ENCODE measurements at regions not wholly inside any gene's neighbourhood (a gene's known extent, or its start where the extent isn't known, plus 50 kb on each side); places are given as distances from the start of the nearest gene placed in this dataset.

DNA sequence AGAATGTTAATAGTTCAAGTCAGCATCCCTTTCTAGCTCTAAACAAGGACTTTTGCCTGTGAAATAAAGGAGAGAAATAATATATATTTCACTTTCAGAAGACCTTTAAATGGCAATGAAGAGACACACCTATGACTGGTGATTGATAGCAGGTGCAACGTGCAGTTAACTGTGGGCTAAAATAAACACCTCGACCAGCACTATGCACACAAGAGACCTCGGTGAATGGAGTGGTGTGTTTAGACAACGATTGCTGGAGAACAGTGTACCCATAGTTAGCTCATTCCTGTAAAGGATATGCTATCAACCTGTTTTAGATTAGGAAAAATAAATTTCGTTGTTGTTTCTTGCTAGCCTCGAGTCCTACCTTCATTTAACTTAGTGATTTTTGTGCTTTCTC lies 143.4 kb downstream of the NR4A2 start:
- TF ChIP-seq KLF16 (tag by site-specific recombination; IDR thresholded peaks at IDR 0.05) (no peak), HOXA7 (CRISPR knock-in tag; IDR thresholded peaks at IDR 0.05; ENCODE audit: borderline replicate concordance) (no peak), ZNF37A (tag by site-specific recombination; IDR thresholded peaks at IDR 0.05) (no peak), GLI2 (tag by site-specific recombination; IDR thresholded peaks at IDR 0.05; ENCODE audit: borderline replicate concordance, low read depth) (no peak), ZNF423 (tag by site-specific recombination; IDR thresholded peaks at IDR 0.05) (no peak), GLIS2 (tag by site-specific recombination; IDR thresholded peaks at IDR 0.05) (no peak), ZBTB6 (tag by site-specific recombination; IDR thresholded peaks at IDR 0.05) (no peak), ZNF174 (tag by site-specific recombination; IDR thresholded peaks at IDR 0.05) (no peak), ZNF138 (tag by site-specific recombination; IDR thresholded peaks at IDR 0.05; ENCODE audit: borderline replicate concordance) (no peak), ZNF169 (tag by site-specific recombination; IDR thresholded peaks at IDR 0.05) (no peak), ZBTB1 (tag by site-specific recombination; IDR thresholded peaks at IDR 0.05) (no peak), ZNF426 (tag by site-specific recombination; IDR thresholded peaks at IDR 0.05) (no peak), ZNF654 (tag by site-specific recombination; IDR thresholded peaks at IDR 0.05; ENCODE audit: low read depth) (no peak), ZNF404 (tag by site-specific recombination; IDR thresholded peaks at IDR 0.05) (no peak)
- TF ChIP-seq, protein P1, sequence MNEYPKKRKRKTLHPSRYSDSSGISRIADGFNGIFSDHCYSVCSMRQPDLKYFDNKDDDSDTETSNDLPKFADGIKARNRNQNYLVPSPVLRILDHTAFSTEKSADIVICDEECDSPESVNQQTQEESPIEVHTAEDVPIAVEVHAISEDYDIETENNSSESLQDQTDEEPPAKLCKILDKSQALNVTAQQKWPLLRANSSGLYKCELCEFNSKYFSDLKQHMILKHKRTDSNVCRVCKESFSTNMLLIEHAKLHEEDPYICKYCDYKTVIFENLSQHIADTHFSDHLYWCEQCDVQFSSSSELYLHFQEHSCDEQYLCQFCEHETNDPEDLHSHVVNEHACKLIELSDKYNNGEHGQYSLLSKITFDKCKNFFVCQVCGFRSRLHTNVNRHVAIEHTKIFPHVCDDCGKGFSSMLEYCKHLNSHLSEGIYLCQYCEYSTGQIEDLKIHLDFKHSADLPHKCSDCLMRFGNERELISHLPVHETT (tag by site-specific recombination; IDR thresholded peaks at IDR 0.05), result no peak
- peaks cover 4% of the 10 kb centered on the region; the same call in 1 of the 2 replicates for H3K4me1 ChIP-seq (ENCODE audit: control insufficient read depth, insufficient read depth, low read length)
- ChIA-PET POLR2A (no interaction called here), CTCF (interaction anchor here (0.6 kb wide), 1 partner anchor 19 kb away, joined by 3 read pairs; no protein-coding TSS in a partner anchor)
- H3K4me3 ChIP-seq (ENCODE audit: low read depth, low read length), result no peak overlapping the region
- H3K27ac ChIP-seq (ENCODE audit: extremely low read depth, low read depth, low read length), result no peak overlapping the region
- H3K36me3 ChIP-seq (ENCODE audit: control insufficient read depth in 2 of 2, insufficient read depth in 1 of 2, low read length in 2 of 2), result no peaks in the 10 kb centered on the region
- H3K9me3 ChIP-seq (ENCODE audit: control insufficient read depth, insufficient read depth, low read depth, low read length), result no peaks in the 10 kb centered on the region

DNA sequence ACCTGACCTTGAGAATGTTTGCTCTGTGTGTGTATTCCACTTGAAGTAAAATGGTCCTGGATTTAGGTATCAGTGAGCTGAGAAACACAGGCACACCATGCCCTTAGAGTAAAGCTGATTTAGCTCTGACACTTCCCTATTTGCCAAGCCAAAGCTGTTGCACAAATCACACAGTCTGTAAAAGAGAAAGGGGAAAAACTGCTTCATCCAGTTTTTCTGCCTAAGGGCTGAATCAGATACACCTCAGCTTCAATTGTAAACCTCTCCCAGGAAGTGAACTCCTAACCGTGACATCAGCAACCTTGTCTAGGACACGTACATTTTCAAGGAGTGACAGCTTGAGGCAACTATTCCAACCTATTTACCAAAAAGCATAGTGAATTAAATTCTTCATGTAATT lies 150.4 kb downstream of the NR4A2 start:
- TF ChIP-seq, protein P2, sequence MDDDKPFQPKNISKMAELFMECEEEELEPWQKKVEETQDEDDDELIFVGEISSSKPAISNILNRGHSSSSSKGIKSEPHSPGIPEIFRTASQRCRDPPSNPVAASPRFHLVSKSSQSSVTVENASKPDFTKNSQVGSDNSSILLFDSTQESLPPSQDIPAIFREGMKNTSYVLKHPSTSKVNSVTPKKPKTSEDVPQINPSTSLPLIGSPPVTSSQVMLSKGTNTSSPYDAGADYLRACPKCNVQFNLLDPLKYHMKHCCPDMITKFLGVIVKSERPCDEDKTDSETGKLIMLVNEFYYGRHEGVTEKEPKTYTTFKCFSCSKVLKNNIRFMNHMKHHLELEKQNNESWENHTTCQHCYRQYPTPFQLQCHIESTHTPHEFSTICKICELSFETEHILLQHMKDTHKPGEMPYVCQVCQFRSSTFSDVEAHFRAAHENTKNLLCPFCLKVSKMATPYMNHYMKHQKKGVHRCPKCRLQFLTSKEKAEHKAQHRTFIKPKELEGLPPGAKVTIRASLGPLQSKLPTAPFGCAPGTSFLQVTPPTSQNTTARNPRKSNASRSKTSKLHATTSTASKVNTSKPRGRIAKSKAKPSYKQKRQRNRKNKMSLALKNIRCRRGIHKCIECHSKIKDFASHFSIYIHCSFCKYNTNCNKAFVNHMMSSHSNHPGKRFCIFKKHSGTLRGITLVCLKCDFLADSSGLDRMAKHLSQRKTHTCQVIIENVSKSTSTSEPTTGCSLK (tag by site-specific recombination; IDR thresholded peaks at IDR 0.05), result no peak
- no peak for TF ChIP-seq RBAK (tag by site-specific recombination; IDR thresholded peaks at IDR 0.05)
- no peak for TF ChIP-seq KLF9 (tag by site-specific recombination; IDR thresholded peaks at IDR 0.05; ENCODE audit: low read depth)
- TF ChIP-seq ZNF292 (tag by site-specific recombination; IDR thresholded peaks at IDR 0.05; ENCODE audit: borderline replicate concordance, low read depth), result no peak
- no peak for TF ChIP-seq SALL2 (tag by site-specific recombination; IDR thresholded peaks at IDR 0.05; ENCODE audit: borderline replicate concordance)
- no peak for TF ChIP-seq PRDM1 (tag by site-specific recombination; IDR thresholded peaks at IDR 0.05)
- TF ChIP-seq ZBTB20 (tag by site-specific recombination; IDR thresholded peaks at IDR 0.05), result no peak
- no peak for TF ChIP-seq ZNF169 (tag by site-specific recombination; IDR thresholded peaks at IDR 0.05)
- Histone ChIP-seq H3K9me3 (ENCODE audit: control insufficient read depth, insufficient read depth, low read depth, low read length) (no peaks in the 10 kb centered on the region), H3K36me3 (ENCODE audit: control insufficient read depth in 2 of 2, insufficient read depth in 1 of 2, low read length in 2 of 2) (peaks cover 0 to 3% of the 10 kb centered on the region in 2 experiments; a peak in 1 of 3 replicates), H3K27ac (ENCODE audit: extremely low read depth, low read depth, low read length) (no peak overlapping the region), H3K4me3 (ENCODE audit: low read depth, low read length) (no peak overlapping the region), H3K4me1 (ENCODE audit: control insufficient read depth, insufficient read depth, low read length) (no peaks in the 10 kb centered on the region)
- POLR2A ChIA-PET, result no interaction called here
- CTCF ChIA-PET, result no interaction called here
